GM18909 (cell line): ENCODE measurements at regions not wholly inside any gene's neighbourhood (a gene's known extent, or its start where the extent isn't known, plus 50 kb on each side); places are given as distances from the start of the nearest gene placed in this dataset.
A peak's percentile ranks its signal among the peaks of the same experiment; 100 is the strongest.
"Not testable (repeated sequence)": the region's sequence is repeated elsewhere in the genome, so short reads cannot be mapped to it uniquely, and the experiment has no call there.

Source experiments
- ATAC-seq: cut with Tn5 transposase; IDR thresholded peaks from one replicate; pipeline ENCODE4 v1.9.1; 2021; ENCODE audit warnings: mild to moderate bottlenecking; ENCODE audit not compliant: unreplicated experiment, poor library complexity

GRCh38 chr3:181358060-181358459, 353.7 kb upstream of the SOX2 start:
- ATAC-seq, result no peak

GRCh38 chr3:181354140-181354539, 357.6 kb upstream of the SOX2 start:
- ATAC-seq, result no peak

- no peak for ATAC-seq
These were observed 354.8 kb upstream of the DNAJC19 start for GRCh38 chr3:181344331-181344730.

GRCh38 chr3:181336597-181336996, 347.1 kb upstream of the DNAJC19 start:
- ATAC-seq, result no peak

- no peak for ATAC-seq
These were observed 343.9 kb upstream of the DNAJC19 start for GRCh38 chr3:181333394-181333793.

- ATAC-seq, result no peak
These were observed 341.5 kb upstream of the DNAJC19 start for GRCh38 chr3:181330821-181331563.

- no peak for ATAC-seq
These were observed 340.7 kb upstream of the DNAJC19 start for GRCh38 chr3:181330257-181330656.

- no peak for ATAC-seq
These were observed 339.5 kb upstream of the DNAJC19 start for GRCh38 chr3:181329024-181329423.

- no peak for ATAC-seq
These were observed 338.8 kb upstream of the DNAJC19 start for GRCh38 chr3:181328346-181328745.

GRCh38 chr3:181327349-181327748, 337.8 kb upstream of the DNAJC19 start:
- ATAC-seq, result no peak

GRCh38 chr3:181326637-181327223, 337.2 kb upstream of the DNAJC19 start:
- ATAC-seq, result peak; percentile 72

- ATAC-seq, result not testable (repeated sequence)
These were observed 335.0 kb upstream of the DNAJC19 start for GRCh38 chr3:181324516-181324915.

- no peak for ATAC-seq
These were observed 328.8 kb upstream of the DNAJC19 start for GRCh38 chr3:181318321-181318720.

- no peak for ATAC-seq
These were observed 328.0 kb upstream of the DNAJC19 start for GRCh38 chr3:181317508-181317907.

- no peak for ATAC-seq
These were observed 326.9 kb upstream of the DNAJC19 start for GRCh38 chr3:181316482-181316881.

GRCh38 chr3:181313335-181313734, 323.8 kb upstream of the DNAJC19 start:
- ATAC-seq, result no peak

GRCh38 chr3:181311186-181311585, 321.6 kb upstream of the DNAJC19 start:
- ATAC-seq, result no peak

- no peak for ATAC-seq
These were observed 313.4 kb upstream of the DNAJC19 start for GRCh38 chr3:181302960-181303359.

GRCh38 chr3:181300033-181300432, 310.5 kb upstream of the DNAJC19 start:
- ATAC-seq, result no peak

- ATAC-seq, result no peak
These were observed 308.9 kb upstream of the DNAJC19 start for GRCh38 chr3:181298421-181298820.

- peak; percentile 94 for ATAC-seq
These were observed 303.4 kb upstream of the DNAJC19 start for GRCh38 chr3:181292984-181293383.

- ATAC-seq, result no peak
These were observed 301.4 kb upstream of the DNAJC19 start for GRCh38 chr3:181290941-181291340.
